Stimulated activated CD8-positive, alpha-beta memory T cell treated with anti-CD3 and anti-CD28 coated beads, Interleukin-7, amount 100 ng/mL, for 4 hours (primary cell): ENCODE measurements at regions not wholly inside any gene's neighbourhood (a gene's known extent, or its start where the extent isn't known, plus 50 kb on each side); places are given as distances from the start of the nearest gene placed in this dataset.

Source experiments
- DNase-seq, 2 donors: peaks; one replicate each; pipeline ENCODE4 v3.0.0-alpha.2; 2020; ENCODE audit warnings: low read depth in 2 of 2

DNA sequence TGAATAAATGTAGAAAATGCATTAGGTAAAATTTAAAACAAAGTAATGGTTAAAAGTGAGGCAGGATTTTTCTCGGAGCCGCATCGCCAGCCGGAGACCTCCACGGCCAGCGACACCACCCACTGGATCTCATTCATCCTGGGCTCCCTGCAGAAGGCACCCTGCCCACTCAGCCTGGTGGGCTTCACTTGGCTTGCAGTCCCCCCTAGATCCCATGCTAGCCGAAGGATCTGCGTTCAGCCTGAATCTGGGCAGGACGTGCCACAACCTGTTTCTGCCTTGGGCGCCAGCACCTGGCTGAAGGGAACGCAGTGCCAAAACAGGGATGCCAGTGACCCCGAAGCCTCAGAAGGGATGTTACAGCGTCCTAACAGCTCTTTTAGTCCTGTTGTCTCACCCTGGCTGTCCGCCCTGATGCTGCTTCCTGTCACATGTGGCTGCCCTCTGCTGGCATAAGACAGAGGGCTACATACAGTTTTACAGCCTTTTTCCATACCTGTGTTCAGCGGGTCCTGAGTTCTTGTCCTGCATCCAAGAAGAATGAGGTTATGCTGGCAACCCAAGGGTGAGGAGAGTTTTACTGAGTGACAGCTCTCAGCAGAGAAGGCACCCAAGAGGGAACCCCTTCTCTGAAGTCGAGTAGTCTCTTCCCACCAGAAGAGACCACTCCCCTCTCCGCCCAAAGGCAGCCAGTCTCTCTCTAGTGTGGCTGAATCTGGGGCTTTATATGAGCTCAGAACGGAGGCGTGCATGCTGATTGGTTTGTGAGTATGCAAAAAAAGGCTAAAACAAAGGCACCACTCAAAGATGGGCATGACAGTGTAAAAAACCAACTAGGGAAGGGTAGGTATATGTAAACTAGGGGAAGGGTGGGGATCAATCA, 173.1 kb upstream of the GYPC start:
- no peak for DNase-seq

GRCh38 chr2:126494593-126494992, 161.4 kb upstream of the GYPC start:
- DNase-seq = no peak

- no peak for DNase-seq
Observed at GRCh38 chr2:126495189-126495588, 160.8 kb upstream of the GYPC start.

GRCh38 chr2:126496493-126496892, 159.5 kb upstream of the GYPC start:
- DNase-seq = no peak

DNA sequence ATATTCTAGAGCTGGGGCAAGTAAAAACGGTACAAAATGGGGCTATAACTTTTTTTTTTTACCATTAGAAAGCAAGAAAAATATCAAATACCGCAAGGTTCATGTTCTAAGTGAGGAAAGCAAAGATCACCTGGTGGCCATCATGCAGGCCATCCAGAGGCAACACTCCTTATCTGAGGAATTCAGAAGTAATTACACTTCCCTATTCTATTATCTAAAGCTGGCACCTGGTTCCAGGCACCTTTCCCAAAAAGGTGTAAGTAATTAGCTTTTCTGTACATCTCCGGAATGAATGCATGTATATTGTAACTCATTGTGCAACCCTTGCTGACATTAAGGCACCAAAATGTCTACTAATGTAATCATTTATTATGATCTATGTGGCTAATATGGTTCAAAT, 152.5 kb upstream of the GYPC start:
- DNase-seq = no peak

- no peak for DNase-seq
Observed at GRCh38 chr2:126504949-126505348, 151.0 kb upstream of the GYPC start.

DNA sequence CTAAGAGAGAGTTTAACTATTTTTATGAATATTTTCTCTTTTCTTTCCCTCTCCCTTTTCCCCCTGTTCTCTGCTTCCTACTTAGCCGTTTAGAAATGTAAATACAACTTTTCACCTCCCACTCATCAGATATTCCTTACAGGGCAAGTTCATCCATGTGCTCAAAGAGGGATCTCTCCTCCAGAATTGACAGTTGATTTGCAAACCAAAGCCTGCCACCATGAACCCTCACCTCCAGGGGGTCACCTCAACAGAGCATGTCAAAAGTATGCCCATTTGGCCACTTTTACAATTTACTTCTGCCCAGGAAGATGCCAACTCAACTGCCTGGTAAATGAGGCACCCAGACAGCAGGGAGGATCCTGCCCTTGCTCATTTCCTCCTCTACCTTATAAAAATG, 149.2 kb upstream of the GYPC start:
- DNase-seq = no peak

- DNase-seq = no peak
Observed at GRCh38 chr2:126507425-126507911, 148.5 kb upstream of the GYPC start.

- DNase-seq = no peak
Observed at GRCh38 chr2:126510356-126510755, 145.6 kb upstream of the GYPC start.

GRCh38 chr2:126510960-126511359, 145.0 kb upstream of the GYPC start:
- no peak for DNase-seq

GRCh38 chr2:126512026-126512425, 143.9 kb upstream of the GYPC start:
- no peak for DNase-seq

- DNase-seq = no peak
Observed at GRCh38 chr2:126513033-126513432, 142.9 kb upstream of the GYPC start.

- DNase-seq = no peak
Observed at GRCh38 chr2:126515471-126515870, 140.5 kb upstream of the GYPC start.

DNA sequence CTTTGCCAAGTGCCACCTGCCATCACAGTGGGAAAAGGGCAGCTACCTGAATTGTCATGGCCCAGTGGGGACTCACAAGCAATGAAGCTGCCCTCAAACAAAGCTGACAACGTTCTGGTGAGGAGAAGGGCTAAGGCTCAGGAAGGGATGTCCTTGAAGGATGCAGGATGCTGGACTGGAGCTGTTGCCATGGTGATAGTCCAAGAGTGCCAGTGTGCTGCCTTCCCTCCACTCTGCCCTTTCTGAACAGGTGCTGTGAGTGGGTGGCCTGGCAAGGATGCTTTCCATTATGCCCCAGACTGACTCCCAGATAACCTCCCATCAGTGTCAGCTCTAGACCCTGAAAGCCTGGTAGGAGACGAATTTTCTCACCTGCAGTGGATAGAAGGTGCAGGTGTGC, 137.8 kb upstream of the GYPC start:
- no peak for DNase-seq

DNA sequence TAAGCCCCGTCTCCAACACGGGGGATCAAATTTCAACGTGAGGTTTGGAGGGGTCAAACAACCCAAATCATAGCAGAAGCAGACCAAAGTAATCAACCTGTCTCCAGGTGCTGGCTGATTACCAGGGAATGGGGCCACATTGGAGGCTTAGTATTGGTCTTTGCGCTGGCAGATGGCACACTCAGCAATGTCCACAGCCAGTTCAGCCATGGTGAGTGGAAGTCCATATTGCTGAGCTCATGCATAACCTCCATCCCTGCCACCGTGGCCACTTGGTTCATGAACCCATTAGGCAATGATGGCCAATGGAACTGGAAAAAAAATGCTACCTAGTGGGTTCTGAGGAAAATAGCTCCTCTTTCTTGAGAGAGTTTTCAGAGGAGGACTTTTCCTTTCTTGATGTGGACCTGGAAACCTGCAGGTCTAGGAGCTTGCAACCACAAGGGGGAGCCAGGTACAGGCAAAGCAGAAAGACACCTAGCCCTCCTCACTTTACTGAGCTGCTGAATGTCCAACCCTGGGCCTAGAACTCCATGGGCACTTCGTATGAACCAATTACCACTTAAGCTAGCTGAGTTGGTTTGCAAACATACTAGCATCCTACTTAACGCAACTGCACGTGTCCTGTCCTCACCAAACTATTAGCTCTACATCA, 128.0 kb upstream of the GYPC start:
- peak; percentile 40 to 45 for DNase-seq

DNA sequence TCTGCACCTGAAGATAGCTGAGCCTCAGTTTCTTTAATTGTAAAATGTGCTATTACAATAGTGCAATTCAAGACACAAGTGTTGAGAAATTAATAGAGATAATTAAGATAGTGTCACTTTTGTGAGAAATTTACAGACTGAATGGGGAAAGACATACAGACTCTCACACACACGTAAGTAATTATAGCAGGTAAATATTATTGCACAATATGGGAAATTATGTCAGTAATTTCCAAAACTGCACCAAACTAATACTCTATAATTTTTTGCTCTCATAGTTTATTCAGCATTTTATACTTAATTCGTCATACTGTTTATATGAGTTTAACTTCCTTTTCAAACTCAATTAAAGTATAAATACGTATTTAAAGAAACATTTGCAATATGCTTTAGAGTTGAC, 124.9 kb upstream of the GYPC start:
- no peak for DNase-seq

DNA sequence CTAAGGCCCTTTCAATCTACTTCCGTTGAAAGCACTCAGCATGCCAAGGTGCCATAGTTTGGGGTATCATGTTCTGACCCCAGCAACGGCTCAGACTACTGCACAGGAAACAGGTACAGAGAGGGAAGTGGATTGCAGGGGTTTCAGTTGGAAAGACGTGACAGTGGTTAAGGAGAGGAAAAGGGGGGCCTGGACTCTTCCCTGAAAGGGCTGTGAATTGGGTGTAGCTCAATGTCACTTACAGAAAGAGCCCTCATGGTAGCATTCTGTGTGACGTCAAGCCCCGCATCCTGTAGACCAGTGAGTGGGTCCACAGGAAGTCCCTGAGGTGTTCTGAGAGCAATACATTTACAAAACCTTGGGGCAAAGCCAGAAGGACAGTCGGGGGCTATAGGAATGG, 121.5 kb upstream of the GYPC start:
- no peak for DNase-seq

GRCh38 chr2:126535408-126535807, 120.5 kb upstream of the GYPC start:
- DNase-seq = no peak

GRCh38 chr2:126536605-126537200, 119.3 kb upstream of the GYPC start:
- no peak for DNase-seq

DNA sequence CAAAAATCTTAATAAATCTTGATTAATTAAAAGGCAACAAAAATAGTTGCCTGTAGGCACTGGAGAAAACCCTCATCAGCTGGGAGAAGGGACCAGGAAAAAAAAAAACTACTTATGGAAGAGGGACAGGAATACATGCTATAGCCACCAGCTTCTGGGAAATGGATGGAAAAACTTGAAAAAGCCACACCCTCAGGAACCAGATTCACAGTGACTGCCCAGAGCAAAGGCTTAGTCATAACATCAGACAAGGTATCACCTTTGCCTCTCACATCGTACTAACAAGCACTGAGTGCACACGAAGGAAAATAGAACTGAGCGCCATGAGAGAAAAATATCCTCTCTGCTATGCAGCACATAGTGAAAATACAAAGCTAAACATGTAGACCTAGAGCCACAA, 116.9 kb upstream of the GYPC start:
- DNase-seq = no peak

GRCh38 chr2:126542247-126542646, 113.7 kb upstream of the GYPC start:
- DNase-seq = no peak

DNA sequence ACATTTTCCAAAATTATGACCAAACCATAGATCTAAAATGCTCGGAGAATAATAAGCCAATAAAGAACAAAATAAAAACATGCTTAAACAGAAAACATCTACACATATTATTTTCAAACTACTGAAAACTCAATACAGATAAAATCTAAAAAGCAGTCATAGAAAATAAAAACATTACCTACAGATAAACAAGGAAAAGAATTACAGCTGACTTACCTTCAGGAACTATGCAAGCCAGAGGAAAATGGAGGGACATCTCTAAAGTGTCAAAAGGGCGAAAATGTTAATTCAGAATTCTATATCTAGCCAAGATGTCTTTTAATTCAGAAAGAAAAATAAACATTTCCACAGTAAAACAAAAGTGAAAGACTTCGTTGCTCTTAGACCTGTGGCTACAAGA, 112.9 kb upstream of the GYPC start:
- no peak for DNase-seq

- DNase-seq = no peak
Observed at GRCh38 chr2:126558029-126558428, 97.9 kb upstream of the GYPC start.
